HG02981 (cell line): ENCODE measurements at regions not wholly inside any gene's neighbourhood (a gene's known extent, or its start where the extent isn't known, plus 50 kb on each side); places are given as distances from the start of the nearest gene placed in this dataset.

Source experiments
- ATAC-seq: cut with Tn5 transposase; IDR thresholded peaks from one replicate; pipeline ENCODE4 v1.9.1; 2021; ENCODE audit warnings: mild to moderate bottlenecking, moderate library complexity; ENCODE audit not compliant: unreplicated experiment

DNA sequence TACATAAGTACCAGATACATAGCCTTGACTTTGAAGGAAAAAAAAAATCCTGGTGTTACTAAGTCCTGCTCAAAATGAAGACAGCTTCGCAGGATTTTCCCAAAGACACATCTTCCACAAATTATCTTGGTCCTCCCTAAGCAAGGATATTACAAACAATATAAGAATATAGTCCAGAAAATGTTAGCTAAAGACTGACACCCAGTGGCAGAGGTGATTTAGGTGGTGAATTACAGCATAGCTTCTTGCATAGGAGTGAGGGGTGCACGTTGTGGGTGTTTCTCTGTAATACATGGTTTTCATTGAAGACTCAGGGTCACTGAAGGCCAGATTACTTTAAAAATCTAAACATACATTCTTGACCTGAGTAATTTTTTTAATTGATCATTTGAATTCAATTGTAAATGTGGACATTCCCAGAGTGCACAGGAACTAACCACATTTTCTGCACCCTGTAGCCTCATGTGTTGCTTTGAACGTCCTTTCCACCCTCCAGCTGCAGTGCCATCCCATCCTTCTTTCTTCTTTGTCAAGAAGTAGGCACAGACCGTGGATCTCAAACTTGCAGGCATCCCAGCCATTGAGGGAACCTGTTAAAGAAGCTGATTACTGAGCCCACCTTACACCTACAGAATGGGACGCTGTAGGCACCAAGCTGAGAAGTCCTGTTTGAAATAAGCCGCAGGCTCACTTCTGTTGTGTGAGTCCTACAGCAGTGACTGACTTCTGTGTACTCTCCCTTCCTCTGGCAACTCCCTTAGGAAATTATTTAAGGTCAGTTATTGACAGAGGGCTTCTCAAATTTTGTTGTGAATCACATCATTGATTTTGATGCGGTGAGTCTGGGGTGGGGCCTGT lies 102.6 kb downstream of the PERP start:
- ATAC-seq, result no peak

DNA sequence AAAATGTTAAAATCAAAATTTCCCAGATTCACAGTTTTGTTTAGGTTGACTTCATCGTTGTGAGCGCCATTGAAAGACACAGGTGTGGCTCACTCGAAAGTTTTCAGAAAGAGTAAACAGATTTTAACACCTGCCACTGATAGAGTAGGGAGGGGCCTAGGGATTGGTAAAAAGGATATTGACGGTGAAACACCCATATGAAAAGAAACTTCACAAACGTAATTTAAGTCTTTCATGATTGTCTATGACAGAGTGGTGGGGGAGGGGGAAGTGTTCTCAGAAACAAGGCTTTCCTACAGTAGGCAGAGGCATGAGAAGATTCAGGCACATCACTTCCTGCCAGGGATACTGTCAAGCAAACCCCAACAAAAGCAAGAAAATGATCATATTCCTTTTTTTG lies 101.4 kb downstream of the PERP start:
- no peak for ATAC-seq

DNA sequence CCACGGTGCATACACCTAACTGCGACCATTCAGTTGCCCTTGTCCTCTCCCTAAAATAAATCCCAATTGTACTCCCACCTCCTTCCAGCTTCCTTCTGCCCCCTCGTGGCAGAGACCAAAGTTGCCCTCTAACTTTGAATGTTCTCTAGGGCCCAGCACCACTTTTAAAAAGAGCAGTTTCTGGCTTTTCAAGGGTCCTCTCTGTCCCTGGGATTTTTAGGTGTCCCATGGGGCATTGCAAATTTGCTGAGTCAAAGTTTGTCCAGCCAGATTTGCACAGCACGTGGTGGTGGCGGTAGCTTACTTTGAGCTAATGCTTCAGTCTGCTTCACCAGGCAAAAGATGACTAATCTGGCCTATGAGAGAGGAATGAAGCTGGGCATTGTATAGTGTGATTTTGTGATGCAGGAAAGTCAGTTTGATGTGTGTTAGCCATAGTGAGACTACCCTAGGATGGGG lies 100.2 kb downstream of the PERP start:
- no peak for ATAC-seq

GRCh38 chr6:138008791-138009190 lies 98.4 kb downstream of the PERP start:
- ATAC-seq, result no peak

- no peak for ATAC-seq
Observed at GRCh38 chr6:138011413-138011812, 95.8 kb downstream of the PERP start.

DNA sequence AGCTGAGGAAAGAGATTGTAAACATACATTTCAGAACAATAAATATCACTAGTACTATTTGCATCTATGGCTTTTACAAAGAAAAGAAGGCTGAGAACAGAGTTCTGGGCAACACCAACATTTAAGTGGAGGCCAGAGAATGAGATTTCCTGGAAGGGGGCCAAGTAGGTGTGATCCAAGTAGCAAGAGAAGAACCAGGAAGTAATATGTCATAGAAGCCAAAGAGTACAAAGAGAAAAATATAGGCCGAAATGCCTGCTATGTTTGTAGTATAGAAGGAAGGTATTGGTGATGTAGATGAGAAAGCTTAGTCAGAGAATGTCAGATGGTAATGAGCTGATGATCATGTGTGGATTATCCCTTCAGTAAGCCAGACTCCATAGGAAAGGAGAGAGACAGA lies 94.5 kb downstream of the PERP start:
- no peak for ATAC-seq

DNA sequence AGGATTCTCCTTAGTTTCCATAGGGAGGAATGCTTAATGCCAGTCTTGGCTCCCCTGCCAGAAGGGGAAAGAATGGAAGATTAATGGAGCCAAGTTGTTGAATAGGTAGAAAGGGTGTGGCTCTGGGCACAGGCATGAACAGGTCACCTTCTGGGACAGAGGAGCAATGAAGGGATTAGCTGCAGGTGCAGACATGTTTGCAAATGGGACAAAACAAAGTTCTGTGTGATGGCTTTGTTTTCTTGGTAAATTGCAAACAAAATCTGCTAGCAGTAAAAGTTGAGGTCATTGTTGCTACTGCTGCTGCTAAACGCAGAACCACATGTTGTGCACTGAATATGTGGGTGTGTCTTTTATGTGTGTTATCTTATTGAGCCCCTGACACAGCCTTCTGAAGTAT lies 93.3 kb downstream of the PERP start:
- no peak for ATAC-seq

DNA sequence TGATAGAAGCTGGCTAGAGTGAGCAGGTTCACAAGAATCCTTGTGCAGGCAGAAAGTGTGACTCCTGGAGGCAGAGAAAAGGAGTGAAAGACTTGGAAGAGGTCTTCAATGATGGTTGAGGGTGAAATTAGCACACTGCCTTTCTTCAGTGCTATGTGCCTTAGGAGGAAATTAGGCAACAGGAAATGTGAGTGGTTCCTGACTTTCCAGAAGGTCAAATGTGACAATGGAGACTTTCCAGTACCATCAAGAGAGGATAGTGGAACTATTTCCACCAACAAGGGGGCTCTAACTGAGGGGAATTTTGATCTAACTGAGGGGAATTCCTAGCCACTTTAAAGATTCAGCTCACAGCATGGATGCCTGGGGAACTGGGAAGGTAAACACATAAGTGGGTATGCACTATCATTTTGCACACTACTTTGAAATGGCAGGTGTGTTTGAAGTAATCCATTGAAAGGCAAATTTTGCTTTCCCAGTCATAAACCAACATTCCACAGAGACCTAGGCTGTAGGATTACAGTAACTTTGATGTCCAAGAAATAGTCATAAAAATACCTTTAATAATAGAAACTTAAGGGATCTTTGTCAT lies 90.0 kb downstream of the PERP start:
- ATAC-seq, result no peak

DNA sequence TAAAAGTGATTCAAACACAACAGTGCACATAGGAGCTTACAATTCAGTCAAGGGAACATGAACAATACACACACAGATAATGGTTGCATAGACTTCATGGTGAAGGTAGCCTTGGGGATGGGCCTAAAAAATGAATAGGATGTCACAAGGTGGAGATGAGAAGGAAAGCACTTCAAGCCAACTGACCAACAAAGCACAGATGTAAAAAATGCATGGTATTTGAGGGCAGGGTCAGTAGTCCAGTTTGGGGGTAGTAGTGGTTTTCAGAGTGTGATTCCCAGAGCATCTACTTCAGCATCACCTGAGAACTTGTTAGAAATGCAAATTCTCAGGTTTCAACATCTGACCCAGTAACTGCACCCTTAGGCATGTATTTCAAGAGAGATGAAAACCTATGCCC lies 88.9 kb downstream of the PERP start:
- no peak for ATAC-seq

GRCh38 chr6:138025528-138025978 lies 81.7 kb downstream of the PERP start:
- no peak for ATAC-seq

GRCh38 chr6:138026342-138026741 lies 80.9 kb downstream of the PERP start:
- ATAC-seq, result no peak

GRCh38 chr6:138028893-138029292 lies 78.3 kb downstream of the PERP start:
- no peak for ATAC-seq

GRCh38 chr6:138030872-138031271 lies 76.3 kb downstream of the PERP start:
- ATAC-seq, result no peak

GRCh38 chr6:138031417-138031816 lies 75.8 kb downstream of the PERP start:
- ATAC-seq, result no peak

DNA sequence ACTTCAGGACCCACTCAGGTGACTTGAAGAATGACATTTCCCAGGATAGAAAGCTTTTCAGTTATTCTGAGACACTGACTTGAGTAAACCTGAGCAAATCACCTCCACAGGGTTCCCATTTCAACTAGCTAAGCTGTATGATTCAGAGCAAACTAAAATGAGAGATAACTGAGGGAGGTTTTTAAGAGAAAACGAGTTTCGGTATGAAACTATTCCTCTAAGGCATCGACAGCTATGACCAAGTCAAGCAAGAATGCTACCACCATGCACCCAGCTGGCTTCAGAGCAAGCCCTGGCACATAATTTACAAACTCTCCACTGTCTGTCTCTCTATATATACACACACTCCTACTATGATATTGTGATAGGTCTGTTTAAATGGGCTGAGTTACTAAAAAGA lies 75.4 kb downstream of the PERP start:
- ATAC-seq, result no peak

- ATAC-seq, result no peak
Observed at GRCh38 chr6:138032571-138032970, 74.6 kb downstream of the PERP start.

DNA sequence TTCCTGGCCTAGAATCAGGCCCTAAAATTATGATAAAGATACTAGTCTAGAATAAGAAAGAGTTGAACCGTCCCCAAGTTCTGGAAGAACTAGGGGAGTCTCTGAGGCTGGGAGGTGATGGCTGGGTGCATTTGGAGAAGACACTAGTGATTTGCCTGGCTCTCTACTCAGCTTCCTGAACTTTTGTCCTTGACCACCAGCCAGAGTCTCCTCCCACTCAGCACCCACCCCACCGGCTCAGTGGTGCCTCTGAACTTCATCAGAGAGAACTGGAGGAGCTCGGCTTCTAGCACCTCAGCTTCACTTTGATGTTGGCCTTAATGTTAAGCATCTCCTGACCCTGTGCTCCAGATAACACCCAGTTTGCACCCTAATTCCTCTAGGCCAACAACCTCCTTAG lies 73.0 kb downstream of the PERP start:
- no peak for ATAC-seq

DNA sequence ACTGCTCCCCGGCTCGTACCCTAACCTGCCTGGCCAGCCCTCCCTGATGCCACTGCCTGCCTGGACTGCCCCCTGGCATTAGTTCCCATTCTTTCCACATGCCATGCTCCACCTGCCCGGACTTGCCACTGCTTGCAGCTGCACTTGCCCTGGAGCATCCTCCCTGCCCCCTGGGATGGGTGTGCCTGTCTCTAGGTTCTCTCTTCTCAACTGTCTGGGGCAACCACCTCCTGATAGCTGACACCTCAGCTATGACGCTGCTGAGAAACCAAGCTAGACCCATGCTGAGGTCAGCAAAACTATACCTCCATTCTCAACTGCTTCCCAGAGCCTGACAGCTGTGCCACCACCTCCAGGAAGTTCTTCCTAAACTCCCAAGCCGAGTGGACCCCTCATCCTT lies 72.1 kb downstream of the PERP start:
- ATAC-seq, result no peak

DNA sequence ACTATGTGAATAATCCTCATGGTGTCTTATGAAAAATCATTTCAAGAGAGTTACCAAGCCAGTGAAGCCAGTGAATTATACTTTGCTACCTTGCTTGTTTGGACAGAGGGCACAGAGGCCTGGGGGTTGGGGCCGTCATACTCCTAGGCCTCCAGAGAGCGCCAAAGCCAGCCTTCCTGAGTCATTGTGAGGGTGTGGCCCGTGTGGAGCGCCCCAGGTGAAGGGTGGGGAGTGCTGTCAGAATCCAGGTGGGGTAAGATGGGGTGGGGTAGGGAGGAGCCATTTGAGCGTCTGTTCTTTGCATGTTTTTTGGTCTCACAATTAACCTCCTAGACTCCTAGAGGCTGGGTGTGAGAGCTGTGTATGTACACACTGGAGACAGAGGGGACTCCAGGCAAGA lies 71.1 kb downstream of the PERP start:
- ATAC-seq, result no peak

DNA sequence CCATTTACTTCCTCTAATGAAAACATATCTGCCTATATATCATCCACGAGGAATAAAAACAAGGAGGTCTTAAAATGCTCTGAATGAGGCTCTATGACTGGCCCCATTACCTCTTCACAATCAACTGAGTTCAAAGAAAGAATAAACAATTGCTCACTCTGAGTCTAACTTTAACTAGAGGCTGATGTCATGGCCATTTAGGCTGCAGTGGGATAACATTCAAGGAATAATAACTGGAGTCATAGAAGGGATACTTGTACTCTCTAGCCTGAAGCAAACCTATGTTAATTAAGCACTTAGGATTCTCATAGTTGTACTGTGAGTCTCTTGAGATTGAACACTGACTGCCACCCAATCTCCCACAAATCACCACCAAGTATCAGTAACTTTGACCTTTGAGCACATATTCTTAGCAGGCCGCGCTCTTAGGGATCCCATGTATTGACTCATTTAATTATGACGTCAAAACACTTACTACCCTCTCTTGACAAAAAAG lies 70.2 kb downstream of the PERP start:
- ATAC-seq, result no peak

DNA sequence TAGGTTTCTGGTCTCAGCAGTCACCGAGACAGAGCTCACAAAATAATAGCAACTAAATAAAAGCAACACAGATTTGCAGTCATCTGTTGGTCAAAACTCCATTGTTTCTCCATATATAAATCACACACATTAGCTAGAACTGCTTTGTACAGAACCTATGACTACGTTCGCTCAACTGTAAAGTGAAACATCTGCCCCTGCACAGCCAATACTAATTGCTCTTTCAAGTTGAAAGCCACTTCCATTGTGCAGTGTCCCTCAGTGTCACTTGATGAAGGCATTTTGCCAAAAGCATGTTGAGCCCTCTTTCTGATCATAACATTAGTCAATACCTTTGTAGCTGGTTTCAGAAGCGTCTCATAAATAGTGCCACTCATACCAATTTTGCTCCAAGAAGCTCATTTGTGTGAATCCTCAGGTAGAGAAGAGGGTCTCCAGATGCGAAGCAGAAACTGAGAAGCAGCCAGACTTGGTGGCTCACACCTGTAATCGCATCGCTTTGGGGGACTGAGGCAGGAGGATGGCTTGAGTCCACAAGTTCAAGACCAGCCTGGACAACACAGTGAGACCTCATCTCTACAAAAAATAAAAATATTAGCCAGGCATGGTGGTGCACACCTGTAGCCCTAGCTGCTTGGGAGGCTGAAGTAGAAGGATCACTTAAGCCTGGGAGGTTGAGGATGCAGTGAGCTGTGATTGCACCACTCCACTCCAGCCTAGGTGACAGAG lies 68.9 kb downstream of the PERP start:
- ATAC-seq, result no peak
